Erythroblast (primary cell): ENCODE measurements at regions not wholly inside any gene's neighbourhood (a gene's known extent, or its start where the extent isn't known, plus 50 kb on each side); places are given as distances from the start of the nearest gene placed in this dataset.

Source experiments
- GATA1 ChIP-seq: IDR thresholded peaks from 2 replicates; pipeline ENCODE4 v1.6.1; 2011; ENCODE audit warnings: low read depth, mild to moderate bottlenecking, control low read depth, low read length, moderate library complexity
- POLR2A ChIP-seq: IDR thresholded peaks from 2 replicates; pipeline ENCODE4 v1.6.1; 2011; ENCODE audit warnings: mild to moderate bottlenecking, low read length

DNA sequence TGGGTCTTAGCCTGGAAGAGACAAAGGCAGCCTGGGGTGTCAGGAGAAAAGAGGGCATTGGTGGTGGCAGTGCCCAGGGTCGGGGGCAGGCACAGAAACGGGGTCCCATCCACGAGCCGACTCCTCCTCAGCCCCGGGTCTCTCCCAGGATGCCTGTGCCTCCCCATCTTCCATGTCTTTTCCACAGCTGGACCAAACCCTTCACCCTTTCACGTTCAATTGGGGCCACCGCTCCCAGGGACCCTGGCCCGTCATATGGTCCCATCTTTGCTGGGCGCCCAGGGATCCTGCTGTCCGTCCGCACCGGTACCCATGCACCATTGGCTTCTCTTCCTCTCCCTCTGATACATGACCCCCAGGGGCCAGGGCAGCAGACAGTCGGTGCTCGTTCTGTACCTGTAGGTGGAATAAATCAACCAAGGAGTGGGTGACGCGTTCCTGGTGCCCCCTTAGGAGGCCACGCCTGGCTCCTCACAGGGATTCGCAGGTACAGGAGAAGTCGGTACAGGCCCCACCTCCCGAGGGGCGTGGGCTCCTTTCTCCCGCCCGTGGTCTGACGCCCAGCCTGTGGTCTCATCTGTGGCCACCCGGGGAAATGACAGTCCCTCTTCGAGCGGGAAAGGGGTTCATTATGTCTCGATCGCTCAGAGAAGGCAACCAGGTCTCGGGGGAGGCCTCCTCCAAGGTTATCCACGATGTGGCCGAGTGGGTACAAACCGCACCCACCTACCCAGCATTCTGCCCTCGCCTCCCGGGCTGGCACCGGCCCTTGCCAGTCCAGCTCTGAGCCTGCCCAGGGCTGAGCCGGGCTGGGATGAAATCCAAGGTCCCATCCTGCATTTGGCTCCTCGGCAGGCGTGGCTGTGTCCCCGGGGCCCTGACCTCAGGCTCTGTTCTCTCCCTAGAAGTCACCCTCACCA, 1493.6 kb downstream of the BRD1 start:
- TF ChIP-seq POLR2A (no peak), GATA1 (no peak)
